HG03520 (cell line): ENCODE measurements at regions not wholly inside any gene's neighbourhood (a gene's known extent, or its start where the extent isn't known, plus 50 kb on each side); places are given as distances from the start of the nearest gene placed in this dataset.

Source experiments
- ATAC-seq: cut with Tn5 transposase; IDR thresholded peaks from one replicate; pipeline ENCODE4 v1.9.1; 2021; ENCODE audit warnings: mild to moderate bottlenecking, moderate library complexity; ENCODE audit not compliant: unreplicated experiment

DNA sequence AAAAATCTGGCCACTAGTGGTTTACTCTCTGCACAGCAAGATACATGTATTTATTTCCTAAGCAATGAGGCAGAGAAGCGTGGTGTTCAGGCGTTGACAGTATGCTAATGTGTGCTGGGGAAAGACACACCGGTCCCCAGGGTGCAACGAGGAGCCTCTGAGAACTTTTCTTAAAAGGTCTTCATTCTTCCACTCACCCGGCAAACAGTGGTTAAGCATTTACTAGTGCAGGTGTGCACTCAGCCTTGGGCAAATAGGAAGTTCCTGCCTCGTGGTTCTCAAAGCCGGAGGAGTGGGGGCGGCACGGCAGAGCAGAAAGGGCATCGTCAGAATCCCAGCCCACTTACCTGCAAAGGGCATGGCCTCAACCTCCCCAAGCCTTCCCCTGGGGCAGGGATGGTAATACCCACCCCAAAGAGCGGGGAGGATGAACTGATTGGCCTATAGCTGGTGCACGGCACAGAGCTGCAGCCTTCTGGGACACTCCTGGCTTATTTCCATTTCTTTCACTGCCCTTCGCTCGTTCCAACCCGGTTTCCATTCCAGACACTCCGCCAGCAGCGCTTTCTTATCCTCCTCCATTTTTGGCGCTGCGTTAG is 184.3 kb upstream of the CTBP2 start:
- ATAC-seq = no peak

- ATAC-seq = no peak
Observed at GRCh38 chr10:125343983-125344382, 183.6 kb upstream of the CTBP2 start.

DNA sequence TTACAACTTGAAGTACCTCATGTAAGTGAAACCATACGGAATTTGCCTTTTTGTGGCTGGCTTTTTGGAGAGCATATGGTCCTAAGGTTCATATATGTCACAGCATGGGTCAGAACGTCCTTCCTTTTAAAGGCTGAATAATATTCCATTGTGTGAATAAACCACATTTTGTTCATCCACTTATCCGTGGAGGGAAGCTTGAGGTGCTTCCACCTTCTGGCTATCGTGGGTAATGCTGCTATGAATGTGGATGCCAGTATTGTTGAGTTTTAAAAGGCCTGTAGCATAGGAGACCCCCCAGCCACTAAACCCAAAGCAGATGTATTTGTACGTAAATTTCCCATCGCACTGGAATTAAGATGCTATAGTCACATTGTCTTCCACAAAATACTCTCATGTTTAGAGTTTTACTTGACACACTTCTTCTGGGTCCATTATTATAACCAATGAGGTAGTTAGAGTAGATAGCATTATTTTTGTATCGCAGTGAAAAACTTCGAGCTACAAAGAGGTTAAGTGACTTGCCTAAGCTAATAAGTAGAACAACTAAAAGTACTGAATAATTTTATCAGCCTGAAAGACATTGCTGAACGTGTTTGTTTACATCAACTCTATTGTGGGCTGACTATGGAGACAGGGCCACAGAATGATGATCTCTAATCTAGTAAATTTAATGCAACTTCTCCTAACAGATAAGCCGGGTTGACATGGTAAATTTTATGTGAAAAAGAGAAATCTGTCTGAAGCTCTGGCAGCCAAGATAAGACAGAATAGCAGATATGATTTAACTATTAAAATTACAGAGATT is 183.0 kb upstream of the CTBP2 start:
- ATAC-seq = no peak

GRCh38 chr10:125341611-125342010 is 181.2 kb upstream of the CTBP2 start:
- no peak for ATAC-seq

DNA sequence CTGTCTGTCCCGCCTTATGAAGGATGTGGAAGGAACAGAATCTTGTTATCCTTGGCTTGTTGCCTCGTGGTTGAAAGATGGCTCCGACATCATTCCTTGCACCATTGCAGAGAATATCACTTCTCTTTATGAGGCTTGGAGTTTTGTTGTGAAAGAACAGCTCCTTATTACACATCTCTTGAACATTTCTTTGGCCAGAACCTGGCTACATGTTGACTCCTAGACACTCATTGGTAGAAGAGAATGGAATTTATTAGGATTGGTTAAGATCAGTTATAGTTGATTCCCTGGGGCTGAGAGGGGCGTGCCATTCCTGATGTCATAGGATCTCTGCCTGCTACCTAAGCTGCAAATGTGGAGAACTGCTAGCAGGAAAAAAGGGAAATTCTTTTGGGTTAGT is 180.5 kb upstream of the CTBP2 start:
- ATAC-seq = no peak

DNA sequence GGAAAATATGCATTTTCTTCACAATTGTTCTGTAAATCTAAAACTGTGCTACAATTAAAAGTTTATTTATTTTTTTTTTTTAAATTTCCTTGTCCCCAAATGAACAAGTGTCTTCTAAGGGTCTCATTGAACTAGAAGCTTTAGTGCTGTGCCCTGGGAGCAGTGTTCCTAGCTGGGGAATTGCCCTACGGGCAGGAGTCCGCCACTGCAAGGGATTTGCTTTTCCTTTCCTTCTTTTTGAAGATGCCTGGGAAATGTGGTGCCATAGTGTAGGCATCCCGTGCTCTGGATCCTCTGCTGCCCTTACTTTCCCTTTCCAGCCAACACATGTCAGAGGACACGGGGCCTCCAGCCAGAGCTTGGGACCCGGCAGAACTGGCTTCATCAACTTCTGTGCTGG is 177.1 kb upstream of the CTBP2 start:
- no peak for ATAC-seq

GRCh38 chr10:125334545-125334944 is 174.2 kb upstream of the CTBP2 start:
- ATAC-seq = no peak

GRCh38 chr10:125333769-125334168 is 173.4 kb upstream of the CTBP2 start:
- no peak for ATAC-seq

DNA sequence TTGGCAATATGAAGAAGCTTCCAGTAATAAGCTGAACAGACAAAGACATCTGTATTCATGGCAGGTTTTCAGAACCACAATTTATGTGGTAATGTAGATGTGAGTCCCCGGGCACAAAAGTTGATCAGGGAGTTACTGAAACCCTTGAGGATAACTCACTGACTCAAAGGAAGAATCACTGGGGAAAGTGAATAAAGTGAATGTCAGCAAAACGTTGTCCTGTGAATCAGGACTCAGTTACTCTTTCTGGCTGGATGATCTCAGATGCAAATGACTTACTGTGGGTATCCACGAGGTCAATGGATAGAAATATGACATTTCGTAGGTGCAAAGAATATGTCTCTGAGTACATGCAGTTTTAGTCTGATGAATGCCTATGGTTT is 172.8 kb upstream of the CTBP2 start:
- ATAC-seq = no peak

DNA sequence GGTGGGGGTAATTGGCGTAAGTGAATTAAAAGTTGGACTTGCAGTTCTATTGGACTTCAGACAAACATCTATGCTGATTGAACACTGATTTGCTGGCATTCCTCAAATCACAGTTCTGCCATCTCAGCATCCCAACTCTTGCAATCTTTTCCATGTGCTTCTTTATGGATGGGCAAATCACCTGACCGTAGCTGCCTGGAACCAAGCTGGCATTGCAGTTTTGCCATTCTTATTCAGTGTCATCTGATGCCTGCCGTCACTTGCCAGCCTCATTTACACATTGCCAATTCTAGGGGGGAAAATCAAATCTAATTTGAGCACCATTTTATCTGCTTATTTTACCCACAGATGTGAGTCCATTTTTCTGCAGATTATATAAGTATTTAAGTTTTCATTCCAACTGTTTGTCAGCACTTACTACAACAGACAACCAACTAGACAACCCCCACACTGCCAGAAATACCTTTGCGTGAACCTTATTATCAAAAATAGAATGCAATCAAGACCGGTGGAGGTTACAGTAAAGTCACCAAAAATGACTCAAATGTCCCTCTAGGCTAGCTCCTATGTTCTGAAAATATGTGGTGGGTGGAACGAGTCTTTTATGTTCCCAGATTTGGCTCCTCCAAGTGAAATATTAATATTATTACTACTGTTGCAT is 172.3 kb upstream of the CTBP2 start:
- ATAC-seq = no peak

- no peak for ATAC-seq
Observed at GRCh38 chr10:125331056-125331455, 170.7 kb upstream of the CTBP2 start.

GRCh38 chr10:125329056-125329455 is 168.7 kb upstream of the CTBP2 start:
- ATAC-seq = no peak

- ATAC-seq = no peak
Observed at GRCh38 chr10:125325326-125325725, 165.0 kb upstream of the CTBP2 start.

GRCh38 chr10:125316436-125316835 is 156.1 kb upstream of the CTBP2 start:
- ATAC-seq = no peak

DNA sequence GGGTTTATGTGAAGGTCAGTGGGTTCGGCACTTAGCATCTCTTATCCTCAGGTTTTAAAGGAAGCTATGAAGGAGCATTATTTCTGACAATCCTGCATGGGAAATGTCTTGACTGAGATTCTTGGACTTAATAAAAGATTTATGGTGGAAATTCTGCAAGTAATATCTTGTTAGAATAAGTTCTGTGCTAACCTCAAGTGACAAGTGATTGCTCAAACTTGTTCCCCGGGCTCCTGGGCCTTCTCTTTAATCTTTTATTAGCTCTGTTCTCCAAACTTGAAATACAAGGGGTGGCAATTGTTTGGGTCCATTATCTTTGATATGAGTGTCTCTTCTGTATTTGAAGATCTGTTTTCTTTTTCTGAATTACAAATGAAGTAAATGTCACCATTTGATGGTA is 140.6 kb upstream of the CTBP2 start:
- no peak for ATAC-seq

DNA sequence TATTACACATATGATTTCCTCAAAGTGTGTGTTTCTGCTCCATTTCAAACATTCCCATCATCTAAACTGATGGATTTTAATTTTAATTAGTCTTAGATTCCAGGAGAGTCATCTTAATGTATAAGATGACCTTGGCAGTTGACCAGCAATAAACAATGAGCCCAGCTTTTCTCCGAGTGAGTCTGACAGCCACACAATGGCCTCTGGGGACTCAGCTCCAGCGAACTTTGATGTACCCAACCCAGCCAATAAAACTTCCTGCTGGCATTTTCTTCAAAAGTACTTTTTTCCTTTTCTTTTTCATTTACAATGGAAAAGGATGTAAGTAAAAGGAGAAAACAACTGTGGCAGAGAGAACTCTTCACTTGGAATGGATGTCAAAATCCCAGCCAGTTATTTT is 139.1 kb upstream of the CTBP2 start:
- no peak for ATAC-seq

DNA sequence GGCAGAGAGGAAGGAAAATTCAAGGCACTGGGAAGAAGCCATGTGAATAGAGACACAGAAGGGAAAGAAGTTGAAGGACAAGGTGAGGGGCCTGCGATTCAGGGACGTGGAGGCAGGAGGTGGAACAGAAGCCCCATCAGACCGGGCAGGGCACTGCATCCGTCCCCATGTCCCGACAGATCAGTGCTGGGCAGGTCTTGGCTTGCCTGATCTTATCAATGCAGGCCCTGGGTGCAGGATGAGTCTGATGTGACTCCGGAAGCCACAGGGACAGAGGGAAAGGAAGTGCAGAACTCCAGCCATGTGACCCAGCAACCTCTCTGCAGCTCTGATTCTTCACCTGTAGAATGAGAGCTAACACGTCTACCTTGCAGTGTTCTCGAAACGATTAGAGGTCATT is 136.2 kb upstream of the CTBP2 start:
- ATAC-seq = no peak

- no peak for ATAC-seq
Observed at GRCh38 chr10:125294109-125294508, 133.7 kb upstream of the CTBP2 start.

DNA sequence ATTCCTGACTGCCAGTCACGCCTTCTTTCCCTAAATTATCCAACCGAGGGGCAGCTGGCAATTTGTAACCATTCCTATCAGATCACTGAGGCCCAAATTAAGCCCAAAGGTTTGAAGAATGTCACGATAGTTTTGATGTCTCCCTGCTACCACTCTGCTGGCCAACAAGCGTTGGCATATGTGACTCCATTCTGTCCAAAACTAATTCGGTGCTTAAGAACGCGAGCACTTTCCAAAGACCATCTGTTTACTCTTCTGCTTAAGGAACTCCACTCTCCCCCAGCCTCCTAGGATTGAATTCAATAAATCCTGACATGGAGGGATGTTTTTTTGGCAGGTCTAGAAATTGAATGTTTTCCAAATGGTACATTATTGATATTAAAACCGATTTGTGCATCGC is 131.5 kb upstream of the CTBP2 start:
- ATAC-seq = no peak

- no peak for ATAC-seq
Observed at GRCh38 chr10:125289461-125289860, 129.1 kb upstream of the CTBP2 start.

- no peak for ATAC-seq
Observed at GRCh38 chr10:125284875-125285597, 124.7 kb upstream of the CTBP2 start.
